Germinal center (tissue), 1 donor: ENCODE measurements at regions not wholly inside any gene's neighbourhood (a gene's known extent, or its start where the extent isn't known, plus 50 kb on each side); places are given as distances from the start of the nearest gene placed in this dataset.

Experiments
- DNase-seq: peaks from one replicate; pipeline ENCODE4 v3.0.0; 2012; ENCODE audit warnings: mixed read lengths, low spot score

GRCh38 chr4:20528508-20528907 lies 171.8 kb upstream of the PACRGL start:
- DNase-seq = no peak

GRCh38 chr4:20529691-20530090 lies 170.6 kb upstream of the PACRGL start:
- DNase-seq = no peak

- no peak for DNase-seq
Observed at GRCh38 chr4:20532116-20532790, 168.0 kb upstream of the PACRGL start.

- DNase-seq = no peak
Observed at GRCh38 chr4:20532871-20533870, 167.1 kb upstream of the PACRGL start.

GRCh38 chr4:20538905-20539304 lies 161.4 kb upstream of the PACRGL start:
- DNase-seq = no peak

GRCh38 chr4:20543131-20543530 lies 157.1 kb upstream of the PACRGL start:
- no peak for DNase-seq

GRCh38 chr4:20544645-20545044 lies 155.6 kb upstream of the PACRGL start:
- DNase-seq = no peak

GRCh38 chr4:20552004-20552403 lies 148.3 kb upstream of the PACRGL start:
- DNase-seq = no peak

- no peak for DNase-seq
Observed at GRCh38 chr4:20554134-20554533, 146.1 kb upstream of the PACRGL start.

GRCh38 chr4:20565075-20565721 lies 135.1 kb upstream of the PACRGL start:
- DNase-seq = no peak

GRCh38 chr4:20570981-20571715 lies 129.1 kb upstream of the PACRGL start:
- no peak for DNase-seq

- no peak for DNase-seq
Observed at GRCh38 chr4:20572976-20573375, 127.3 kb upstream of the PACRGL start.

GRCh38 chr4:20574986-20575385 lies 125.3 kb upstream of the PACRGL start:
- no peak for DNase-seq

GRCh38 chr4:20575486-20575885 lies 124.8 kb upstream of the PACRGL start:
- no peak for DNase-seq

- DNase-seq = no peak
Observed at GRCh38 chr4:20576861-20577260, 123.4 kb upstream of the PACRGL start.

GRCh38 chr4:20577702-20578101 lies 122.6 kb upstream of the PACRGL start:
- DNase-seq = no peak

GRCh38 chr4:20580907-20581306 lies 119.4 kb upstream of the PACRGL start:
- no peak for DNase-seq

GRCh38 chr4:20589436-20589835 lies 110.8 kb upstream of the PACRGL start:
- no peak for DNase-seq

GRCh38 chr4:20590849-20591248 lies 109.4 kb upstream of the PACRGL start:
- no peak for DNase-seq

GRCh38 chr4:20591571-20591970 lies 108.7 kb upstream of the PACRGL start:
- no peak for DNase-seq

GRCh38 chr4:20592013-20592412 lies 108.2 kb upstream of the PACRGL start:
- DNase-seq = no peak

- DNase-seq = no peak
Observed at GRCh38 chr4:20592663-20593062, 107.6 kb upstream of the PACRGL start.
